Activated naive CD4-positive, alpha-beta T cell treated with anti-CD3 and anti-CD28 coated beads, Interleukin-2, amount 50 U/mL, for 72 hours (primary cell): ENCODE measurements at regions not wholly inside any gene's neighbourhood (a gene's known extent, or its start where the extent isn't known, plus 50 kb on each side); places are given as distances from the start of the nearest gene placed in this dataset.
"Not testable (repeated sequence)": the region's sequence is repeated elsewhere in the genome, so short reads cannot be mapped to it uniquely, and the experiment has no call there.

ENCODE experiments used
- ATAC-seq, 2 donors: fragments of 150-1000 bp; cut with Tn5 transposase; 2 replicates each; pipeline ENCODE4 v1.10.0; 2021; ENCODE audit warnings: mild to moderate bottlenecking in 2 of 2, moderate library complexity in 2 of 2
- DNase-seq, 2 donors: peaks; one replicate each; pipeline ENCODE4 v3.0.0; 2021 to 2022; ENCODE audit warnings: low spot score in 2 of 2
- H3K27ac Mint-ChIP-seq, 2 donors: one replicate each; pipeline ENCODE4 v1.8.0; 2022; ENCODE audit warnings: mild to moderate bottlenecking in 2 of 2, mixed read lengths in 2 of 2
- H3K36me3 Mint-ChIP-seq, 2 donors: one replicate each; pipeline ENCODE4 v1.8.0; 2022; ENCODE audit warnings: mixed read lengths in 2 of 2
- H3K9me3 Mint-ChIP-seq, 2 donors: one replicate each; pipeline ENCODE4 v1.8.0; 2022; ENCODE audit warnings: mixed read lengths in 2 of 2

DNA sequence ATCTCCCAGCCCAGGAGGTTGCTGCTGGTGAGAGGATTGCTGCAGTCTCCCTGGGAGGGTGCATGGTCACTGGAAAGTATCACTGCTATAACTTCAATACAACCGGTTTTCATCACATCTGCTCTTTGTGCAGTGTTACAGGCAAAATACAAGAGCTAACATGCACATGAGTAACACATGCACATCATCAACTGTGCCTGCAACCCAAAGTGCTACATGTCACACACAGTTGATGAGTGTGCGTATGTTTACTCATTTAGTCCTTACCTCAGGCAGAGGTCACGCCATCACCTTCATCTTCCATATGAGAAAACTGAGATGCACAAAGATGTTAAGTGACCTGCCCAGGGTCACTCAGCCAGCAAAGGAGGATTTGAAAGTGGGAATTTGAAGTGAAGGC is 277.7 kb downstream of the FAM72C start:
- peaks cover 12 to 28% of the 10 kb centered on the region in 2 donors for H3K36me3 Mint-ChIP-seq
- no peak for DNase-seq
- ATAC-seq: no peak
- no peak overlapping the region for H3K27ac Mint-ChIP-seq
- H3K9me3 Mint-ChIP-seq: peaks cover 5 to 8% of the 10 kb centered on the region in 2 donors

DNA sequence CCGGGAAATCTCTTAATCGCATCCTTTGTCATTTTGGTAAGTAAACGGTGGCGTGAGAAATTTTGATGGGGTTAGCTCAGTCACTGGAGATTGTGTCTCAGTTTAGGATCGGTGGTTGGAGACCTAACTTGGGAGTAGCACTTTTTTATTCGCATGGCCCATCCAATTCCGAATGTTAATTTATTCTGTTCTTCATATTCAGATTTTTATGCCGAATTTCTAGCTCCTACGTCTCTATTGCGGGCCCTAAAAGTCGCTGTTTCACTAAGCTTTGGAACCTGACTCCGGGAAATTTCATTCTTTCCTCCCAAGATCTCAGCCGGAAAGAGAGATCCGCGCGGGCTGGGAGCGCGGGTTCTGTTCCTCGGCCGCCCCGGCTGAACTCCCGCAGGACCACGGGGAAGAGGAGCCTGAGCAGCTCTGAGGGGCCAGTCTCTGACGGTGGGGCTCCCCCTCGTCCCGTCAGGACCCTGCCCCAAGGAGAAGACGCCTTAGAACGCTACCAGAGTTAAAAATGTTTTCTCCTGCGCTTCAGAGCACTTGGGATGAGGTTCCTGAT is 279.7 kb downstream of the FAM72C start:
- ATAC-seq (no peak), DNase-seq (no peak)
- peaks cover 0 to 8% of the 10 kb centered on the region in 2 donors for H3K9me3 Mint-ChIP-seq
- H3K27ac Mint-ChIP-seq: no peak overlapping the region
- peaks cover 0 to 16% of the 10 kb centered on the region in 2 donors for H3K36me3 Mint-ChIP-seq

DNA sequence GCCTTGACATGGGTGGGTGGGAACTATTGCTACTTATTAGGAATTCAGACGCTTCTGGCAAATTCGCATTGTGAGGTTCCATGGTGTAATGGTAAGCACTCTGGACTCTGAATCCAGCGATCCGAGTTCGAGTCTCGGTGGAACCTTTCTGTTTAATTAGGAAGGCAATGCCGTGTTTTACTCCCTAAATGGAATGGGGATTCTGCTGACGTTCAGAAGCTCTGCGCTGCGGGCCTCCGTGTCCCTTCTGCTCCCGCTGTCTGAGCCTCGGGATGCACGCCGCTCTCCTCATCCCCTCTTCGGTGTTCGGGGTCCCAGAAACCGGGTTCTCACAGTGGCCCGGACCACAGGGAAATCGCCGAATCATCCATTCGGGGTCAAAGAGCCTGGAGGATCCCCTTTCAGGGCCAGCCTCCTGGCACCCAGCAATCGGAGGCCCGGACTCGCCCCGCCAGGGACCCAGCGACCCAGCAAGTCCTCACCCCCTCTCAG is 280.3 kb downstream of the FAM72C start:
- Mint-ChIP-seq H3K9me3 (peaks cover 0 to 8% of the 10 kb centered on the region in 2 donors), H3K27ac (no peak overlapping the region), H3K36me3 (peaks cover 0 to 16% of the 10 kb centered on the region in 2 donors)
- ATAC-seq (no peak), DNase-seq (no peak)

DNA sequence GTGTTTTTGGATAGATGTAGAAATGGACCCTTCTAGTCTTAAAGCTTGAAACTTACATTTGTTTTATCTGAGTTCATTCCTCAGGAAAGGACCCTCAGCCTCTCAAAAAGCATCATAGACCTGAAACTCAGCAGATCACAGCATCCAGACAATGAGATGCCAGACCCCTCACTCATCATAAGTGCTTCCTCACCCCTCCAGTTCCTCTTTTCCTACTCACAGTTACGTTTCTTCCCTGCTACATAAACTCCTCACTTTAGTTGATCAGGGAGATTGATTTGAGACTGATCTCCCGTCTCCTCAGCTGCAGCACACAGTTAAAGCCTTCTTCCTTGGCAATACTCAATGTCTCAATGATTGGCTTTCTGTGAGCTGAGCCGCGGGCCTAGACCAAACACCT is 282.0 kb downstream of the FAM72C start:
- Mint-ChIP-seq H3K27ac (no peak overlapping the region), H3K36me3 (peaks cover 0 to 16% of the 10 kb centered on the region in 2 donors), H3K9me3 (peaks cover 0 to 8% of the 10 kb centered on the region in 2 donors)
- ATAC-seq (no peak), DNase-seq (no peak)

- ATAC-seq: no peak
These were observed 291.5 kb downstream of the FAM72C start for GRCh38 chr1:143680304-143680703.

DNA sequence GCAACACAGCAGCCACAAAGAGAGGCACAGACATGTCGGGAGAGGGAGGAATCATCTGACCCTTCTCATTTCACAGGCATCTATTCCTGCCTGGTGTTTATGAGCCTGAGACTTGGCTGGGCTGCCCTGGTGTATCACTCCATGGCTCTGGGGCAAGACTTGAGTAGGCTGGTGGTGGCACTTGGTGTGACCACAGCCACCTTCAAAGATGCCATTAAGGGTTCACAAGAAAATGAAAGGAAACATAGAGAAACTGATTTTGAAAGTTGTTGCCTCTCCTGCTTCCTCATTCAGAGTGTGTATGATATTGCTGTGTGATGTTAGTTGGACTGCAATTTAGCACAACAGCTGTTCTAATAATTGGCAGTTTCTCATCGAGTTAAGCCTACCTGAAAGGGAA is 298.8 kb downstream of the FAM72C start:
- H3K27ac Mint-ChIP-seq: no peak overlapping the region
- ATAC-seq (no peak), DNase-seq (no peak)
- H3K36me3 Mint-ChIP-seq: peaks cover 17 to 26% of the 10 kb centered on the region in 2 donors
- H3K9me3 Mint-ChIP-seq: peaks cover 16 to 20% of the 10 kb centered on the region in 2 donors

More at GRCh38 chr1:143680304-143680703, 291.5 kb downstream of the FAM72C start:
- peaks cover 5 to 9% of the 10 kb centered on the region in 2 donors for H3K36me3 Mint-ChIP-seq
- H3K9me3 Mint-ChIP-seq: peaks cover 0 to 5% of the 10 kb centered on the region in 2 donors
- no peak overlapping the region for H3K27ac Mint-ChIP-seq
- no peak for DNase-seq

GRCh38 chr1:143667730-143668129 is 304.1 kb downstream of the FAM72C start:
- peaks cover 21 to 26% of the 10 kb centered on the region in 2 donors for H3K9me3 Mint-ChIP-seq

GRCh38 chr1:143666851-143667250 is 304.9 kb downstream of the FAM72C start:
- Mint-ChIP-seq H3K9me3 (peaks cover 21 to 26% of the 10 kb centered on the region in 2 donors), H3K27ac (no peak overlapping the region), H3K36me3 (peaks cover 21 to 45% of the 10 kb centered on the region in 2 donors)
- DNase-seq (no peak), ATAC-seq (no peak)

More at GRCh38 chr1:143667730-143668129, 304.1 kb downstream of the FAM72C start:
- Mint-ChIP-seq H3K27ac (no peak overlapping the region), H3K36me3 (peaks cover 21 to 45% of the 10 kb centered on the region in 2 donors)
- no peak for ATAC-seq
- no peak for DNase-seq

DNA sequence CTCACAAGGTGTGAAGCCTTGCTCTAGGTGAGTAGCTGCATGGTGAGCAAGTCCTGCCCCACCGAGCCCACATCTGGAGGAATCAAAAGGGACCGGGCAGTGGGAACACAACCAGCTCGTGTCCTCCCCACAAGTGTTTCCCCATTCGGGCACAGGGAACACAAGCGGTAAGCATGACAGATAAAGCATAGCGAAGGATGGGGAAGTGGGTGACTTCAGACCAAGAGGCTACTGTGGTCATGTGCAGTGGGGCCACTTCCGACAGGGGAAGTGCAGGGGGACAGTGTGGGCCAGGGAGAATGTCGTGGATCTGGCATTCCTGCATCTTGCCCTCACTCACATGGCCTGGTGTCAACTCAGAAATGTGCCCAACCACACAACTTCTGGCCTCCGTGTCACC is 306.2 kb downstream of the FAM72C start:
- Mint-ChIP-seq H3K9me3 (peaks cover 21 to 26% of the 10 kb centered on the region in 2 donors), H3K36me3 (peaks cover 27 to 50% of the 10 kb centered on the region in 2 donors), H3K27ac (no peak overlapping the region)
- ATAC-seq (no peak), DNase-seq (no peak)

DNA sequence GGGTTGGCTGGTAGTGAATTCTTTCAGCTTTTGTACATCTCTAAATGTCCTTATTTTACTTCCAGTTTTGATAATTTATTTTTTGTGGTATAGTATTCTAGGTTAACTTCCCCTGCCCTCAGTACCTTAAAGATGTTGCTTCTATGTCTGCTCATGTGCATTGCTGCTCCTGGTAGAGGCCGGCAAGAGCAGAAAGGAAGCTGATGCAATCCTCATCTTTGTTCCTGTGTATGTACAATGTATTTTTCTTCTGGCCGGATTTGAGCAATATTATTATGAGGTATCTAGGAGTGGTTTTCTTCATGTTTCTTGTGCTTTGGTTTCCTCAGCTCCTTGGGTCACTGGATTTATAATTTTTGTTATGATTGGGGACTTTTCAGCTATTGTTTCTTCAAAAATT is 308.7 kb downstream of the FAM72C start:
- Mint-ChIP-seq H3K36me3 (peaks cover 29 to 51% of the 10 kb centered on the region in 2 donors), H3K9me3 (peaks cover 6 to 16% of the 10 kb centered on the region in 2 donors)
- H3K27ac Mint-ChIP-seq, ATAC-seq, DNase-seq: not testable (repeated sequence)

DNA sequence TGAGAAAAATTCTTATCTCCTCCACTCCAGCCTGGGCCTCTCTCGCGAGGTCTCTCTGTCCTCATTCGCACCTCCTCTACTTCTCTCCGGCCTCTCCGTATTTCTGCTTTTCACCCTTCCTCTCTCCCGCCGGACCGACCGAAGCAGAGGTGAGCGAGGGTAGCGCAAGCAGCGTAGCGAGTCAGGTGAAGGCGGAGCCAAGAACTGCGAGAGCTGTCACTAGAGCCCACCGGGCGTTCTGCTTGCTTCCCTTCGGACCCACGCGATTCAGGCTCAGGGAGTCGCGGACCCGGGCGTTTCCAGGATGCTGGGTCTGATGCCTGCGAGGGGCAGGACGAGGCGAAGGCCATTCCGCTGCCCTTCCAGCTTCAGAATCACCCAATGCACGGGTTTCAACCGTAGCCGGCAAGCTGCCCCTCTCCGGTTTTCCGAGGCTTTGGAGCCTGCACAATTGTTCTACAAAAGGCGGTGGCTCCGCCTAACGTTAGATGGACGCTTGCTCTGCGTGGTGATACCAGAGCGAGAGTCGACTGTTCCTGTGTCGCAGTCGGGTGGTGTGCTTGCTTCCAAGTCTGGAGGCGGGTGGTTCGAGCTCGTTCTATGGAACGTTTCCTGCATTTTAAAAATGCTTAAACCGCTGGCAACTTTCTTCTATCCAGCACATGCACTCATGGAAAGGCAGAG is 310.2 kb downstream of the FAM72C start:
- DNase-seq (no peak), ATAC-seq (no peak)
- peaks cover 20 to 43% of the 10 kb centered on the region in 2 donors for H3K36me3 Mint-ChIP-seq
- peaks cover 5 to 15% of the 10 kb centered on the region in 2 donors for H3K9me3 Mint-ChIP-seq
- H3K27ac Mint-ChIP-seq: peak overlapping the region in 1 of 2 donors; percentile 57

GRCh38 chr1:143660354-143660941 is 311.3 kb downstream of the FAM72C start:
- Mint-ChIP-seq H3K36me3 (peaks cover 16 to 52% of the 10 kb centered on the region in 2 donors), H3K27ac (no peak overlapping the region), H3K9me3 (peaks cover 8 to 21% of the 10 kb centered on the region in 2 donors)
- DNase-seq: no peak
- ATAC-seq: no peak

GRCh38 chr1:143653429-143653802 is 318.4 kb downstream of the FAM72C start:
- ATAC-seq (no peak), DNase-seq (no peak)
- Mint-ChIP-seq H3K36me3 (peaks cover 42 to 56% of the 10 kb centered on the region in 2 donors), H3K27ac (no peak overlapping the region), H3K9me3 (peaks cover 9% of the 10 kb centered on the region in 2 donors)

GRCh38 chr1:143652744-143653428 is 318.9 kb downstream of the FAM72C start:
- ATAC-seq (no peak), DNase-seq (no peak)
- peaks cover 39 to 51% of the 10 kb centered on the region in 2 donors for H3K36me3 Mint-ChIP-seq
- H3K27ac Mint-ChIP-seq: peak overlapping the region in 1 of 2 donors; percentile 72
- peaks cover 13% of the 10 kb centered on the region in 2 donors for H3K9me3 Mint-ChIP-seq

GRCh38 chr1:143652187-143652586 is 319.6 kb downstream of the FAM72C start:
- ATAC-seq: no peak
- Mint-ChIP-seq H3K27ac (peak overlapping the region in 1 of 2 donors; percentile 36), H3K36me3 (peaks cover 39 to 51% of the 10 kb centered on the region in 2 donors), H3K9me3 (peaks cover 13% of the 10 kb centered on the region in 2 donors)
- no peak for DNase-seq

DNA sequence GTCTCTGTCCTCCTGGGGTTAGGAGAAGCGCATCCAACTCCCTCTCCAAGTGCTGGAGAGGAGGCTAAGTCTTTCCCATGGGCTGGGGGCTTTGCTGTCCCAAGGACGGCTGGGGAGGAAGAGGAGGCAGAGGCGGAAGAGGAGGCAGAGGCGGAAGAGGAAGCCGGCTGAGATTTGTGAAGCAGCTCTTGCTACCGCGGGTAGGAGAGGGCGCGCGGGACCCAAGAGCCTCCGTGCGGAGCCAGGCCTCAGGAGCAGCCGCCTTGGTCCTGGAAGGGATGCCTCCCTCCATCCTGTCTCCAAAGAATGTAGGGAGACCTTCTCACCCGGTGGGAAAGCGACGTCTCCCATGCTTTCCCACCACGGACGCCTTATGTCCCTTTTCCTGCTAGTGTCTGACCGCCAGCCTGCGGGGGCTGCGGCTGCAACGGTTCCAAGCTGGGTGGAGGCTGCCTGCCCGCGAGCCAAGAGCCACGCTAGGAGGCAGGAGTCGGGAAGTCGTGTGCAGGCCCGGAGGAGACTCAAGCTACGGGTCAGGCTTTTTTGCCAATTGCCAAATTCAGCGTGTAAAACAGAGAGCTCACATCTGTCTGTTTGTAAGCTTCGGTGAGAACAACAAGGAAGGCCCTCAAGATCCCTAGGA is 320.3 kb downstream of the FAM72C start:
- H3K27ac Mint-ChIP-seq: no peak overlapping the region
- peaks cover 13 to 17% of the 10 kb centered on the region in 2 donors for H3K9me3 Mint-ChIP-seq
- H3K36me3 Mint-ChIP-seq: peaks cover 39 to 50% of the 10 kb centered on the region in 2 donors
- DNase-seq: no peak
- no peak for ATAC-seq
